ENCODE measurements at regions not wholly inside any gene's neighbourhood (a gene's known extent, or its start where the extent isn't known, plus 50 kb on each side); places are given as distances from the start of the nearest gene placed in this dataset.

DNA sequence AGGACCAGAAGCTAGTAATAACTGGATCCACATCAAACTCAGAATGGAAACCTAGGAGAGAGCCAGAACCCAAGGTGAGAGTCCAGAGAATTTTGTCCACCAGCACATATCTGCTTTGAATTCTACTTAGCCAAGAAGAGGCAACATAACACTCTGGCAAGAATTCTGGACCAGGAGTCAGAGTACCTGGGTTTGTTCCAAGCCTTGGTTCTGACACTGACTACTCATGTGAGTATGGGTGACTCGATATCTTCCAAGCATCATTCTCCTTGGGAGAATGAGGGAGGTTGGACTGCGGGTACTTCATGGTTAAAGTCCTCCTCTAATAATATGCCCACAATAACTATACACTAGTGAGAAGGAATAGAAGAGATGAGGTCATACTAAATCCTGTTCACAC, 144.0 kb upstream of the JADE1 start:
- no peaks in the 10 kb centered on the region for H3K27me3 Mint-ChIP-seq
- Histone ChIP-seq H3K4me3 (ENCODE audit: low read length) (no peak overlapping the region), H3K9me3 (ENCODE audit: control insufficient read depth in 2 of 3, low read length in 3 of 3) (no peaks in the 10 kb centered on the region), H3K27ac (ENCODE audit: low read depth, low read length) (no peak overlapping the region), H3K4me1 (ENCODE audit: control insufficient read depth in 2 of 2, insufficient read depth in 2 of 2, low read length in 2 of 2) (no peaks in the 10 kb centered on the region), H3K36me3 (ENCODE audit: control insufficient read depth in 2 of 3, insufficient read depth in 3 of 3, low read length in 3 of 3) (no peaks in the 10 kb centered on the region), H3K27me3 (ENCODE audit: control insufficient read depth in 2 of 2, insufficient read depth in 2 of 2, low read length in 2 of 2) (no peaks in the 10 kb centered on the region)
- peak overlapping the region in 2 of 9 donors; percentile 23 to 74 for H3K27ac Mint-ChIP-seq
- intact Hi-C loops (cut with micrococcal nuclease): no loop called here
- no peak overlapping the region for H3K4me3 Mint-ChIP-seq
- POLR2A ChIA-PET: no interaction called here
- CTCF ChIA-PET: no interaction called here
- no peaks in the 10 kb centered on the region for H3K36me3 Mint-ChIP-seq
- H3K4me1 Mint-ChIP-seq: peaks cover 2 to 14% (median 13%) of the 10 kb centered on the region in 7 donors
- no peak for DNase-seq
- no peak for ATAC-seq
- peaks cover 0 to 1% (median 0%) of the 10 kb centered on the region in 11 donors for H3K9me3 Mint-ChIP-seq

DNA sequence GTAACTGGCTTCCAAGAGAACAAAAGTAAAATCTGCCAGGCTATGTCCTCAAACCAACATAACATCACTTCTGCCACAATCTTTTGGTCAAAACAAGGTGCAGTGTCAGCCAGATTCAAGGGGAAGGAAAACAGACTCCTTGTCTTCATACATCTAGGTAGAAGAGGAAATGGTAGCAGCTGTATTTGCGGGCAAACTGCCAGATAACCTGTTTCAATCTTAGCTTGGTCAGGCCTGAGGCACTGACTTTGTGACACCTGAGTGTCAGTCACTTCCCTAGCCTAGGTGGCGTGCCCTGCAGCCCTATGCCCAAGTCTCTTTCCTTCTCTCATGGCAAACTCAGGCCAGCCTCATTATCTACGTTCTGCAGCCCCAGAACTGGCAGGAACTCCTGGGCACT, 146.2 kb upstream of the JADE1 start:
- no peaks in the 10 kb centered on the region for H3K27me3 Mint-ChIP-seq
- peak overlapping the region in 3 of 10 donors; percentile 6 to 19 (median 13) for H3K4me3 Mint-ChIP-seq
- no peaks in the 10 kb centered on the region for H3K4me1 ChIP-seq (ENCODE audit: control insufficient read depth in 2 of 2, insufficient read depth in 2 of 2, low read length in 2 of 2)
- intact Hi-C loops (cut with micrococcal nuclease): no loop called here
- ATAC-seq (peak; percentile 18), DNase-seq (peak in 6 of 9 donors; percentile 16 to 50 (median 46))
- H3K36me3 ChIP-seq (ENCODE audit: control insufficient read depth in 2 of 3, insufficient read depth in 3 of 3, low read length in 3 of 3): no peaks in the 10 kb centered on the region
- H3K4me1 Mint-ChIP-seq: peaks cover 2 to 16% (median 13%) of the 10 kb centered on the region in 7 donors
- ChIA-PET CTCF (interaction anchor here (1.0 kb wide), 1 partner anchor 9 kb away, joined by 3 read pairs; no protein-coding TSS in a partner anchor), POLR2A (interaction anchor here (0.6 kb wide), 1 partner anchor 708 kb away, joined by 6 read pairs; no protein-coding TSS in a partner anchor)
- H3K27ac Mint-ChIP-seq: peak overlapping the region in 8 of 9 donors; percentile 19 to 68 (median 66)
- H3K4me3 ChIP-seq (ENCODE audit: low read length): no peak overlapping the region
- H3K36me3 Mint-ChIP-seq: no peaks in the 10 kb centered on the region
- H3K9me3 ChIP-seq (ENCODE audit: control insufficient read depth in 2 of 3, low read length in 3 of 3): no peaks in the 10 kb centered on the region
- no peak overlapping the region for H3K27ac ChIP-seq (ENCODE audit: low read depth, low read length)
- no peaks in the 10 kb centered on the region for H3K9me3 Mint-ChIP-seq
- no peaks in the 10 kb centered on the region for H3K27me3 ChIP-seq (ENCODE audit: control insufficient read depth in 2 of 2, insufficient read depth in 2 of 2, low read length in 2 of 2)

DNA sequence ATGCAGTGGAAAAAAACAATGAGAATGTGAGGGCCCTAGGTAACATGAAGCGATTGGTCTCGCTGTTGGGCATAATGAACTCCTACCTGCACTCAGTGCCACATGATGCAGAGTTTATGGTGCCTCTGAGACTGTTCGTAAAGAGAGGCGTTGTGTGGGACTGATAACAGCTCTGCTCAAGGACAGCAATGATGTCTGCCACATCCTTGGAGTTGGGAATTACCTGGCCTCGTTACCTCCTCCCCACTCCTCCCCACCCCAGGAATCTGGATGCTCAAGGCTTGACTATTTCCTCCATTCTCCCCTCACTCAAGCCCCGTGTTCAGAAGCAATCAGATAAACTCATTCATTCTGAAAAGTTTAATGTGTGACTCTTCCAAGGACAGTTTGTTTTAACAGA, 148.0 kb upstream of the JADE1 start:
- H3K4me3 Mint-ChIP-seq: no peak overlapping the region
- ChIA-PET CTCF (no interaction called here), POLR2A (no interaction called here)
- H3K9me3 ChIP-seq (ENCODE audit: control insufficient read depth in 2 of 3, low read length in 3 of 3): no peaks in the 10 kb centered on the region
- DNase-seq: no peak
- no peak overlapping the region for H3K4me3 ChIP-seq (ENCODE audit: low read length)
- no peaks in the 10 kb centered on the region for H3K36me3 Mint-ChIP-seq
- no peaks in the 10 kb centered on the region for H3K36me3 ChIP-seq (ENCODE audit: control insufficient read depth in 2 of 3, insufficient read depth in 3 of 3, low read length in 3 of 3)
- peaks cover 0 to 9% (median 0%) of the 10 kb centered on the region in 5 donors for H3K27me3 Mint-ChIP-seq
- intact Hi-C loops (cut with micrococcal nuclease): no loop called here
- H3K27ac Mint-ChIP-seq: no peak overlapping the region
- peaks cover 0 to 5% (median 0%) of the 10 kb centered on the region in 11 donors for H3K9me3 Mint-ChIP-seq
- peaks cover 2 to 21% (median 19%) of the 10 kb centered on the region in 7 donors for H3K4me1 Mint-ChIP-seq
- H3K4me1 ChIP-seq (ENCODE audit: control insufficient read depth in 2 of 2, insufficient read depth in 2 of 2, low read length in 2 of 2): no peaks in the 10 kb centered on the region
- ATAC-seq: no peak
- H3K27ac ChIP-seq (ENCODE audit: low read depth, low read length): no peak overlapping the region
- no peaks in the 10 kb centered on the region for H3K27me3 ChIP-seq (ENCODE audit: control insufficient read depth in 2 of 2, insufficient read depth in 2 of 2, low read length in 2 of 2)

DNA sequence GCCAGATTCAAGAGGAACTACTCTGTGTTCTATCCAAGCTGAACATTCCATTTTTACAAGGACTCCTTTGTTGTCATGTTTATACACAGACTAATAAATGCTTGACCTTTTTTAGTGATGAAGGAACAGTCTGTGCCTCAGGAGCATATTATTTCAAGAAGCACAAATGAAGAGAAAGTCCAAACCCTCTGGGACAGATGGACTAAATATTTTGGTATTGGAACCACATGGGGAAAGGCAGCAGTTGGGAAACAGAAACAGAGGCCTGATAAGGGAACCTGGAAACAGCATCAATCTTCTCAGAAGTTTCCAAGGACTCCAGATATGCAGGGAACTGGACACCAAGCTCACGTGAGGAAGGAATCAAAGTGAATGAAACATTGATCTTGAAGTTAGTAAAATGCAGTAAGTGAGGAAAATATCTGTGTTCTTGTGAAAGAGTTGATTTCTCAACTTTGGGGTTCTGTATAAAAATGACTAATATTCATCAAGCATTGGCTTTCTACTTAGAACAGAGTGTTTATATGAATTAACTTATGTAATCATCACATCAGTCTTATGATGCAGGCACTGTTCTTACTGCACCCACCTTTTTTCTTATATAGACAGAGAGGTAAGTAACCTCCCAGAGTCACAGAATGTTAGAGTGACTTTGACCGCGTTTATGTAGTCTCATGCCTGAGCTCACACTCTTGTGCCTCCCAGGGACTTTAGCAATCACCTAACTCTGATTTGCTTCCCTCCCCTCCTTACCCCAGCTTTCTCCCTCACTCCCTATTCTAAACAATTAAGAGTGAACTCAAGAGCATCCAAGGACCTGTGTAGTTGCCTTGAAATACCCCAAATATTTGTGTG, 148.9 kb upstream of the JADE1 start:
- ATAC-seq (no peak), DNase-seq (no peak)
- Histone ChIP-seq H3K4me1 (ENCODE audit: control insufficient read depth in 2 of 2, insufficient read depth in 2 of 2, low read length in 2 of 2) (no peaks in the 10 kb centered on the region), H3K36me3 (ENCODE audit: control insufficient read depth in 2 of 3, insufficient read depth in 3 of 3, low read length in 3 of 3) (no peaks in the 10 kb centered on the region), H3K9me3 (ENCODE audit: control insufficient read depth in 2 of 3, low read length in 3 of 3) (no peaks in the 10 kb centered on the region), H3K4me3 (ENCODE audit: low read length) (no peak overlapping the region), H3K27me3 (ENCODE audit: control insufficient read depth in 2 of 2, insufficient read depth in 2 of 2, low read length in 2 of 2) (no peaks in the 10 kb centered on the region), H3K27ac (ENCODE audit: low read depth, low read length) (no peak overlapping the region)
- ChIA-PET CTCF (no interaction called here), POLR2A (no interaction called here)
- Mint-ChIP-seq H3K36me3 (no peaks in the 10 kb centered on the region), H3K4me1 (peaks cover 2 to 21% (median 19%) of the 10 kb centered on the region in 7 donors), H3K4me3 (no peak overlapping the region), H3K27ac (peak overlapping the region in 1 of 9 donors; percentile 28), H3K9me3 (peaks cover 0 to 5% (median 0%) of the 10 kb centered on the region in 11 donors), H3K27me3 (peaks cover 0 to 9% (median 0%) of the 10 kb centered on the region in 5 donors)
- intact Hi-C loops (cut with micrococcal nuclease): no loop called here

DNA sequence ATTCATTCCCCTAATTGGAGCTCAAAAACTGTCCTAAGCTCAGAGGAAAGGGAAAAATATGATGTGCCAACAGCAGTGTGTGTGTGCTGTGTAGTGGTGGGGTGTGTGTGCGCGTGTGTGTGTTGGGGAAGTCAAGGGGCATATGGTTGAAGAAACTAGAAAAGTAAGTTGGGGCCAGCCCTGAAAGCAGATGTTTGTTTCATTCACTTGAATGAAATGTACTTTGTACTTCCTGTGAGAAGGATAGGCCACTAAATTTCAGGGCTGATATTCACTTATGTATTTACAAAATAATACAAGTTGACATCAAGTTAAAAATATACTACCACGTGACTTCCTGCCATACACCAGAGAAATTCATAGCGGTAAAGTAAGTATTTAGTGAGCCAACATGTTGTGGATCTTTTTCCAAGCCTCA, 151.3 kb upstream of the JADE1 start:
- no peaks in the 10 kb centered on the region for H3K36me3 ChIP-seq (ENCODE audit: control insufficient read depth in 2 of 3, insufficient read depth in 3 of 3, low read length in 3 of 3)
- ATAC-seq: no peak

DNA sequence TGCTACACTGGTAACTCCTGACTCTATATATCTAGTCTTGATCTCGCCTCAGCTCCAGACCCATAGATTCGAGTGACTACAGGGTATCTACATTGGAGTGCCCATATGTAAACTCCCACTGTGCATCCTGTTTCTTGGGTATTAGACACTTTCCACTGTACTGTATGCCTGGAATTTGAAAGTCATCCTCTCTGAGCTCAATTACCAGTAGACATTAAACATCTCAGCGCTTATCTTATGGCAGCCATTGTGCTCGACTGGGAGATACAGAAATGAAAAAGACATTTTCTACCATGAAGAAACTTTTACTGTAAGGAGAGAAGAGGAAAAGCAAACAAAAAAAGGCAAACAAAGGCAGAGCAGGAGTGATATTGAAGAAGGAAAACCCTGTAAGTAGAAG, 151.9 kb upstream of the JADE1 start:
- no peak overlapping the region for H3K4me3 ChIP-seq (ENCODE audit: low read length)
- no peaks in the 10 kb centered on the region for H3K36me3 Mint-ChIP-seq
- H3K27ac Mint-ChIP-seq: no peak overlapping the region
- ChIA-PET POLR2A (no interaction called here), CTCF (no interaction called here)
- peaks cover 0 to 9% (median 8%) of the 10 kb centered on the region in 7 donors for H3K4me1 Mint-ChIP-seq
- H3K27me3 Mint-ChIP-seq: peaks cover 0 to 9% (median 0%) of the 10 kb centered on the region in 5 donors
- H3K9me3 Mint-ChIP-seq: peaks cover 0 to 13% (median 5%) of the 10 kb centered on the region in 11 donors
- intact Hi-C loops (cut with micrococcal nuclease): no loop called here
- no peak for DNase-seq
- H3K4me3 Mint-ChIP-seq: no peak overlapping the region
- H3K27me3 ChIP-seq (ENCODE audit: control insufficient read depth in 2 of 2, insufficient read depth in 2 of 2, low read length in 2 of 2): no peaks in the 10 kb centered on the region
- no peak for ATAC-seq
- H3K36me3 ChIP-seq (ENCODE audit: control insufficient read depth in 2 of 3, insufficient read depth in 3 of 3, low read length in 3 of 3): no peaks in the 10 kb centered on the region
- no peak overlapping the region for H3K27ac ChIP-seq (ENCODE audit: low read depth, low read length)
- no peaks in the 10 kb centered on the region for H3K4me1 ChIP-seq (ENCODE audit: control insufficient read depth in 2 of 2, insufficient read depth in 2 of 2, low read length in 2 of 2)
- H3K9me3 ChIP-seq (ENCODE audit: control insufficient read depth in 2 of 3, low read length in 3 of 3): no peaks in the 10 kb centered on the region

More for the DNA sequence above, 151.3 kb upstream of the JADE1 start:
- Mint-ChIP-seq H3K36me3 (no peaks in the 10 kb centered on the region), H3K4me3 (no peak overlapping the region), H3K9me3 (peaks cover 0 to 13% (median 5%) of the 10 kb centered on the region in 11 donors), H3K27me3 (peaks cover 0 to 9% (median 0%) of the 10 kb centered on the region in 5 donors), H3K27ac (no peak overlapping the region), H3K4me1 (peaks cover 1 to 15% (median 13%) of the 10 kb centered on the region in 7 donors)
- Histone ChIP-seq H3K27me3 (ENCODE audit: control insufficient read depth in 2 of 2, insufficient read depth in 2 of 2, low read length in 2 of 2) (no peaks in the 10 kb centered on the region), H3K27ac (ENCODE audit: low read depth, low read length) (no peak overlapping the region), H3K9me3 (ENCODE audit: control insufficient read depth in 2 of 3, low read length in 3 of 3) (no peaks in the 10 kb centered on the region), H3K4me3 (ENCODE audit: low read length) (no peak overlapping the region), H3K4me1 (ENCODE audit: control insufficient read depth in 2 of 2, insufficient read depth in 2 of 2, low read length in 2 of 2) (no peaks in the 10 kb centered on the region)
- no peak for DNase-seq
- intact Hi-C loops (cut with micrococcal nuclease): no loop called here
- ChIA-PET CTCF (no interaction called here), POLR2A (no interaction called here)

DNA sequence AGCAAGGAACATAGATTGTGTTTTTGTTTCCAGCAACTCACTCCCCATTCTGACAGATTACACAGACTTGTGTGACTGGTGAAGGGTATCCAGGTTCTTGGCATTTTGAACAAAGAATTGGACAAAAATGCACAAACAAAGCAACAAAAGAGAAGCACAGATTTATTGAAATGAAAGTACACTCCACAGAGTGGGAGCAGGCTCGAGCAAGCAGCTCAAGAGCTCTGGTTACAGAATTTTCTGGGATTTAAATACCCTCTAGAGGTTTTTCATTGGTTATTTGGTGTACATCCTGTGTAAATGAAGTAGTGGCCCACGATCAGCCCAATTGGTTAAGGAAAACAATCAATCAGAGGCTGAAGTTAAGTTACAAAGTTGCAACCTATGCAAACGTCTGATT, 155.0 kb upstream of the JADE1 start:
- no peaks in the 10 kb centered on the region for H3K4me1 ChIP-seq (ENCODE audit: control insufficient read depth in 2 of 2, insufficient read depth in 2 of 2, low read length in 2 of 2)
- H3K27ac Mint-ChIP-seq: no peak overlapping the region
- intact Hi-C loops (cut with micrococcal nuclease): no loop called here
- H3K4me1 Mint-ChIP-seq: peaks cover 0 to 9% (median 8%) of the 10 kb centered on the region in 7 donors
- peaks cover 0 to 13% (median 5%) of the 10 kb centered on the region in 11 donors for H3K9me3 Mint-ChIP-seq
- ChIA-PET CTCF (no interaction called here), POLR2A (no interaction called here)
- no peaks in the 10 kb centered on the region for H3K9me3 ChIP-seq (ENCODE audit: control insufficient read depth in 2 of 3, low read length in 3 of 3)
- no peak overlapping the region for H3K27ac ChIP-seq (ENCODE audit: low read depth, low read length)
- no peak overlapping the region for H3K4me3 ChIP-seq (ENCODE audit: low read length)
- no peaks in the 10 kb centered on the region for H3K36me3 Mint-ChIP-seq
- H3K36me3 ChIP-seq (ENCODE audit: control insufficient read depth in 2 of 3, insufficient read depth in 3 of 3, low read length in 3 of 3): no peaks in the 10 kb centered on the region
- H3K27me3 ChIP-seq (ENCODE audit: control insufficient read depth in 2 of 2, insufficient read depth in 2 of 2, low read length in 2 of 2): no peaks in the 10 kb centered on the region
- DNase-seq (no peak), ATAC-seq (no peak)
- no peak overlapping the region for H3K4me3 Mint-ChIP-seq
- H3K27me3 Mint-ChIP-seq: peaks cover 0 to 12% (median 2%) of the 10 kb centered on the region in 5 donors

Measured in naive thymus-derived CD4-positive, alpha-beta T cell (primary cell).